Retina (tissue), 1 donor: ENCODE measurements at regions not wholly inside any gene's neighbourhood (a gene's known extent, or its start where the extent isn't known, plus 50 kb on each side); places are given as distances from the start of the nearest gene placed in this dataset.
"Not testable (repeated sequence)": the region's sequence is repeated elsewhere in the genome, so short reads cannot be mapped to it uniquely, and the experiment has no call there.

Source experiments
- DNase-seq: peaks from one replicate; pipeline ENCODE4 v3.0.0-alpha.2; 2016

DNA sequence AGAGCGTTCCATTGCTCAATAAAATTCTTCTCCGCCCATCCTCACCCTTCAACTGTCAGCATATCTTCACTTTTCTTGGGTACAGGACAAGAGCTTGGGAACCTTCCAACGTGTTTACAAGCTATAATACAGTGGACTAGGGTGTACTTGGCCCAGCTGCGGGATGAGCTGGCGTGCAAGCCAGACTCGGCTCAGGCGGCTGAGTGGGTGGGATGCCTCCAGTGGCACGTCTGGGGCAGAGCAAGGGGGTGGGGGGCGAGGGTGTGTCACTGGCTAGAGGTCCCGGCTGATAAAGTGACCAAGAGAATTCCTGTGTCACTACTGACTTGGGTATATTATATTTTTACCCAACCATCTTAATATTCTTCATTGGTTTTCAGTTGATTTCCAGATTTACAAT lies 179.7 kb downstream of the EVA1A start:
- DNase-seq: no peak

DNA sequence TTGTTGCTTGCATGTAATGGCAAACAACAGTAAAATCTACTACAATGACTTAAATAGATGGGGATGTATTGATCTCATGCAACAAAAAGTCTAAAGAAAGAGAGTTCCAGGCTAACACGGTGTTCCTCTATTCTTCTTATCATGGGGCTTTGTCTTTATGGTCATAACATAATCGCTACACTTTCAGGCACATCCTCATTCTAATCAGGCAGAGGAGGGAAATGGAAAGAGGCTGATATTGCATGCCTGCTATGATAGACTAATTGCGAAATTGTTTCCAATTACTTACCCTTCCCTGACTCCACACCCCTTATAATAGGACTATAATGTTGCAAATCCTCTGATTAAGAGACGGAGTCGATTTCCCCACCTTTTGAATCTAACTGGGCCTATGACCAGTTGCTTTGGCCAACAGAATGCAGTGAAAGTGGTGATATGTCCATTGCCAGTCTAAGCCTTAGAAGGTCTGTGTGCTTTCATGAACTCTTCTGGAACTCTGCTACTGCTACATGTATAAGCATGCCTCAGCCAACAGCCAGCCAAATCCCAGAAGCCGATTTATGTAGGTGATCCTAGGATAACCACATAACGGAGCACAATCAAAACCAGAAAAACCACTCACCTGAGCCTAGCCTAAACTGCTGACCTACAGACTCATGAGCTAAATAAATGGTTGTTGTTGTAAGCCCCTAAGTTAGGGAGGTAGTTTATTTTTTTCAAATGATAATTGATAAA lies 180.3 kb upstream of the TACR1 start:
- DNase-seq: no peak

DNA sequence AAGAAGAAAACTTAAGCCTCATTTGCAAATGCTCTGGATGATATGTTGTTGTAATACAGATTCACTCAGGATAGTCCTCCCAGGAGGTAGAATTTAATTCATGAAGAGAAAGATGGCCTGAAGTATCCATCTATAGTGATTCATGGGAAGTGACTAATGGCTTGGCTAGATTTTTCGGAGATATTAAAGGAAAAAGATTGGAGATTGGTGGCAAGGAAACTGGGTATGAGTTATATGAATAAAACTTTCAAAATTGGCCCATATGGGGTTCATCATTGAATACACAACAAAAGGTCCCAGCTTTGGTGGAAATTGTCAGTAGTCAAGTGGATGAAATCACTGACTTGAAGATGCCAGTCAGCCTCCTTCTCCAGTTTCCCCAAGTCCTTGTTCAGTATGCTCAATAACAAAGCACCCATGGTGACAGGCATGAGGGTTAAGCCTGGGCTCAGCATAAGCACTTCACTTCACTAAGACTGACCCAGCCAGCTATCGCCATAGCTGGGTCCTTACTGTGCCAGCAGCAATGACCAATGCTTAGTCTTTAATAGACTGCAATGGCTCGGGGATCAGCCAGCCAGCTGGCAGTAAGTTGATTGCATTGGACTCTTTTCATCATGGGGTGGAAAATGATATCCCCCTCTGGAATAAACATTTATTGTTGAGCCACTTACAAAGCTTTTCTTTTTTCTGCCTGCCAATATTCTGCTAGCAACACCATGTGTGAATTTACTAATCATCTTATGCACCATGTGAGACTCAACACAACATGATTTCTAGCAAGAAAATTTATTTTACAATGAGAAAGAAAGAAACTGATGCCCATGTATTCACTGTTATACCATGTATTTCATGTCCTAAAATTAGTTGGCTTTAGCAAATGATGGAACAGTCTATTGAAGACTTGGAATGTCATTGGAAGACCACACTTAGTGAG lies 176.6 kb upstream of the TACR1 start:
- DNase-seq: no peak

- not testable (repeated sequence) for DNase-seq
Measured at GRCh38 chr2:75374414-75374957, 175.2 kb upstream of the TACR1 start.

GRCh38 chr2:75367401-75367800 lies 168.1 kb upstream of the TACR1 start:
- no peak for DNase-seq

DNA sequence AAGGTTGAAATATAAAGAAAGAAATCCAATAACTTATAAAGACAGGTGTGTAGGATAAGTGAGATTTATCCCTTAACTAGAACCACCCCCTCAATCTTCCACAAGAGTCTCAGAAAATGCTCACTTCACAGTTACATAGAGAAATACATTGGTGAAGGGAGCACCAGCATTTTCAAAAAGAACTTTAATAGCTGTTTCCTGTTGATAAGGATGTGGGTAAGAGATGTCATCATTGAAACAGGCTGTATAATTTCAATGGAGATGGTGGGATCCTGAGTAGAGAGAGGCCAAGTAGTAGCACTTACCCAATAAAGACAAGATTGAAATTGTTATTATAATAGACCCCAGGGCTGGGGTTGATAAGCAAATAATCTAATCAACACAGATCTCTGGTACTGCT lies 162.2 kb upstream of the TACR1 start:
- no peak for DNase-seq

DNA sequence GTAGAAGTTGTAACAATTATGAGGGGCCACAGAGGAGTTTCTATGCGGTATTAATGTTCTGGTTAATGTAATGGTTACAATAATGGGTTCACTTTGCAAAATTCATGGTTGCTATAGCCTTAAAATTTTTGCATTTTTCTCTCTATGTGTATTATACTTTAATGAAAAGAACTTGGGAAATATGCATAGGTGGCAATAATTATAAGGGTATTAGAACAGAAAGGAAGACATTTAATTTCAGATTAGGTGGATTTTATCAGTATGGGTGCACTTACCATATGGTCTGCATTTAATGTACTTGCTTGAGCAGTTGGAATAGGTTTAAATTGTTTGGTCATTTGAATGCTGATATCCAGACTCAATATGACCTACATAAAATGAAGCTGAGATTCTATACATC lies 161.6 kb upstream of the TACR1 start:
- no peak for DNase-seq

GRCh38 chr2:75356865-75357264 lies 157.5 kb upstream of the TACR1 start:
- no peak for DNase-seq

DNA sequence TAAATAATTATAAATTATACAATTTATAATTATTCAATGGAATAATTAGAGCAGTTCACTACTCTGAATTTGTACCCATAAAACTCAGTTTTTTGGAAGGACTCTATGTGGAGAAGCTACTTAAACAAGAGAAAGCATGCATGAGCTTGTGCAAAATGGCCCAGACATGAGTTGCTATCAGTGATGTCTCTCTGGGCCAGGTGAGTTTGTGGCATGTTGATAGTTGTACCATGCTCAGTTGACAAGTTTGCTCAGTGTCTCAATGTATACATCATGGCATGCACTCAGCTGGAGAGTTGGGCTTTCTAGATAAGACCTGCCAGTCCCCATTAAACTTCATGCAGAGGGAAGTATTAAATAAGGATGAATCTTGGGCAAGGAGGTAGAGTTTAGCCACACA lies 153.8 kb upstream of the TACR1 start:
- no peak for DNase-seq

DNA sequence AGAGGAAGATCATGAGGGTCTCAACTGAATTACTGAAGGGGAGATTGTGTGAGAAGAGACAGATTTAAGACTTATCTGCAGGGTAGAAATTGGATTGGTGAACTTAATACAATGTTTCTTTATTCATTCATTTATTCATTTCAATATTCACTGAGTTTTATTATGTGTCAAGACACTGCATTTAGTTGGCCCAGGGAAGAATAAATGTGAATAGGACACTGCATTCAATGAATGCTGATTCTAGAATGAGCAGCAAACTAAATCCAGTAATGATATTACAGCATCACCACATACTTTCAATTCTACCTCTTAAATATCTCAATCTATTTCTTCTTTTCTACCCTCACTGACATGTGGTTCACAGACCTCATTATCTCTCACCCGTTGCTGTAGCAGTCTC lies 149.0 kb upstream of the TACR1 start:
- no peak for DNase-seq

GRCh38 chr2:75344146-75344545 lies 144.8 kb upstream of the TACR1 start:
- DNase-seq: no peak

- no peak for DNase-seq
Measured at GRCh38 chr2:75342504-75343175, 143.3 kb upstream of the TACR1 start.

- no peak for DNase-seq
Measured at GRCh38 chr2:75340560-75340959, 141.2 kb upstream of the TACR1 start.

GRCh38 chr2:75338461-75338860 lies 139.1 kb upstream of the TACR1 start:
- no peak for DNase-seq

- no peak for DNase-seq
Measured at GRCh38 chr2:75337619-75338018, 138.3 kb upstream of the TACR1 start.

- DNase-seq: no peak
Measured at GRCh38 chr2:75337016-75337415, 137.7 kb upstream of the TACR1 start.

DNA sequence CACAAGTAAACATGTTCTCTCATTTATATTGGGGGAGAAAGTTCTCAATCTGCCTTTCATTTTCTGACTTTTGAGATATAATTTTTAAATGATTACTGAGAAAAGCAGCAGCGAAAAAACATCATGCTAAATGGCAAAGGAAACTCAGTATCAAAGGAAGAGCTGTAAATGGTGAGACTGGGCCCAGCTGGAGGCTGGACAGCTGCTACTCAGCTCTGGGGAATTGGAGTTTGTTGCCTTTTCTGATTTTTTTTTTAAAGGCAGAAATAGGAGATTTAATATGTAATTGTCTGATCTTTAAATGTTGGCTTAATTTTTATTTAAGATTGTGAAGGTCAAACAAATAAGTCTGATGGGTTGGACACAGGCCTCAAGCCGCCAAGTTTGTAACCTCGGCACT lies 137.1 kb upstream of the TACR1 start:
- DNase-seq: no peak

DNA sequence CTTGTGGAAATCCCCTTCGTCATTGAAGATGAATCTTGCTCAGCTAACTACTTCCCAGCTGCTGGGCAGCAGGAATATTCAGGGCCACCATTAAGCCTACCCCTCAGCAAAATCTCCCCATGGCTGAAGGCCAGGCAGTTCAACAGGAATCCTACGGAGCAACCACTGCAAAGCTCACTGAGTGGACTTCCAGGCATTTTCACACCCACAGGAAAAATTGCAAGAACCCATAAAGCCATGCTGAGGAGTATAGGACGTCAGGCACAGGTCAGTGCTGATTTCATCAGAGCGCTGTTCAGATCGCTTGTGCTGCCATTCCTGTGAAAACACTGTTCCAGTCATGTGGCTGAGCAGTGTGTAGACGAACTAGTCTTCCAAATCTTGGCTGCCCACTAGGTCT lies 134.8 kb upstream of the TACR1 start:
- DNase-seq: no peak

- DNase-seq: no peak
Measured at GRCh38 chr2:75333646-75334045, 134.3 kb upstream of the TACR1 start.

GRCh38 chr2:75328156-75328555 lies 128.8 kb upstream of the TACR1 start:
- DNase-seq: no peak

GRCh38 chr2:75327334-75327733 lies 128.0 kb upstream of the TACR1 start:
- DNase-seq: no peak

GRCh38 chr2:75326645-75327044 lies 127.3 kb upstream of the TACR1 start:
- DNase-seq: no peak

DNA sequence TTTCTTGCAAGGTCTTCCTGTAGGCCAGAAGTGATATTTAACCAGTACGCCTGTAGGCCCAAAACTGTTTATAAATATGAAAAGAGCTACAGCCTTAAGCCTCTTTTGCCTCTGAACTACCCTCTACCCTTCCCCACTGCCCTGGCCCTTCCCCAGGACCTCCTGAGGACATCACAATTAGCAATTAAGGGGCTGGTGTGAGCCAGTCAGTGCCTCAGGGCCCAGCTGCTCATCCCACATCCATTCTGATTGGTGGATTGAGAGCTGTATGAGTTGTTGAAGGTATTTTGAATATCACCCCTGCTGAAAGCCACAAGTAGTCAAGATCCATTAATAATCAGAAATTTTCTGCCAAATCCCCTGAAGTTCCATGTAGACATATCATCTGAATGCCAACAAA lies 126.3 kb upstream of the TACR1 start:
- no peak for DNase-seq
